ENCODE measurements at regions not wholly inside any gene's neighbourhood (a gene's known extent, or its start where the extent isn't known, plus 50 kb on each side); places are given as distances from the start of the nearest gene placed in this dataset.
"Not testable (repeated sequence)": the region's sequence is repeated elsewhere in the genome, so short reads cannot be mapped to it uniquely, and the experiment has no call there.

DNA sequence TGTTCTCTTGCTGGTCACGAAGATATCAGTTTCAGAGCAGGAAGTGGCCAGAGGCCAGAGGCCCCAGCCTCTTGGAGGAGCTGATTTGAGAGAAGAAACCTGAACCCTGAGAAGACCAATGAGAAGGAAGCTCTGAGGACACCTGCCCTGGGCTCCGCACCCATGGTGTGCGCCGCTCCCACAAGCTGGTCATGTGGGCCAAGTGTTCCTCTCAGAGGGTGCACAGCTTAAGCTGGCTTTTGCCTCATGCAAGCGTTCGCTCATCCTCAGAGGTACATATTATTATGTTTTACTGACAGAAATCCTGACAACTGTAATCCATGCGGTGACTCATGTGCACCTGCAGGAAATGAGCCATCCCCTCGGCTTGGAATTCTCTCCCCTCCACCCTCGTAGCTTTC lies 316.1 kb upstream of the MYT1L start:
- DNase-seq: no peak

DNA sequence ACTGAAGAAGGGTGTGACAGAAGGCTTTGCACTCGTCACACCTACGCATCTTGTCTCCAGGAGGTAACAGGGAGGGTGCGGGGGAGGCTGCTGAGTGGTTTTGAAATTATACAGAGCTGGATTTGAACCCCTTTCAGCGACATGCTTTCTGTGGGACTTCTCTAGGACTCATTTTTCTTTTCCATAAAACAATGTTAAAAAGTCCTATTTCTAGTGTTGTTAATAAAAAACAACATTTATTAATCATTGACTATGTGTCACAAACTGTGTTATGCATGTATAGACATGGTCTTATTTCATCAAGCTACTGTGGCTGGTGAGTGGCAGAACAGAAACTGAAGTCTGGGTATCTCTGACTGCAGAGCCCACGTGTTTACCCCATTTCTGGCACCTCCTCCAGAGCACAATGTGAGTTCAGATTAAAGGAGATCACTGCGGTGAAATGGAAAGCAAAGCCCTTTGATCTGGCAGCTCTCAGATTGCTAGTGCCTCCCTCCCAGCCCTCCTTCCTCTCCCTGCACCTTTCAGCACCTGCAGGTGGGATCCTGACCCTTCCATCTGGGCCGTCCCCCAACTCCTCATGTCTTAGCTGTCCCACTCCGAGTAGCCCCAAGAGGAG lies 315.5 kb upstream of the MYT1L start:
- DNase-seq: no peak

DNA sequence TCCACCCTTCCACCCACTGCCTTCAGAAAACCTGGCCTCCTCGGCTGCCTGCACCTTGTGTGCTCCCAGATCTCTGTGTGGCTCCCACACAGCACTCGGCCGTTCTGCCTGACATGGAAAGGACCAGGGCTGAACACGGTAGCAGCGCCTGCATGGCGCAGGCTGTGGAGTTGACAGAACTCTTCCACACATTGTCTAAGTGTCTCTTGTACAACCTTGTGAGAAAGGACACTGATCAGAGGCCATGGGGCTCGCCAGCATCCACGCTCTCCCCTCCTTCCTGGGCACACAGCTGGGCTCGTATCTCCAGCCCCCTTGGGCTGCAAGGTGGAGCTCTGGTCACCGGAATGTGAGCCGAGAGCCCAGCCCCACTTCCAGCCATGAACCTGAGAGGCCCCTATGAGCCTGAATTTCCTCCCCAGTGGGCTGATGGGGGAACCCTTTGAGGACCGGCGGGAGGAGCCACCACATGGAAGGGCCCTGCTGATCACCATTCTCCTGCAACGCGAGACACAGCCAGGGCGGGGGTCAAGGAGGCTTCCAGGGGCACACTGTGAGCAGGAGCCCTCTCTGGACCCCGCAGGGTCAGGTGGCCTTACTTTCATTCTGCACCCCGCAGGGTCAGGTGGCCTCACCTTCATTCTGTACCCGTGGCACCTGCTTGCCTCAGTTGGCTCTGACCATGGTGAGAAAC lies 314.2 kb upstream of the MYT1L start:
- no peak for DNase-seq

DNA sequence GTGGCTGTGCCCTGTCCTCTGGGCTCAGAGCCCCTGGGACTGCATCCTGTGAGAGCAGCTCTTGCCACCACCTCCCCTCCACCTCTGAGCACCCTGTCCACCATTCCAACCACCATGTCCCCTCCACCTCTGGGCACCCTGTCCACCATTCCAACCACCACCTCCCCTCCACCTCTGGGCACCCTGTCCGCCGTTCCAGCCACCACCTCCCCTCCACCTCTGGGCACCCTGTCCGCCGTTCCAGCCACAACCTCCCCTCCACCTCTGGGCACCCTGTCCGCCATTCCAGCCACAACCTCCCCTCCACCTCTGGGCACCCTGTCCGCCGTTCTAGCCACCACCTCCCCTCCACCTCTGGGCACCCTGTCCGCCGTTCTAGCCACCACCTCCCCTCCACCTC lies 313.7 kb upstream of the MYT1L start:
- not testable (repeated sequence) for DNase-seq

DNA sequence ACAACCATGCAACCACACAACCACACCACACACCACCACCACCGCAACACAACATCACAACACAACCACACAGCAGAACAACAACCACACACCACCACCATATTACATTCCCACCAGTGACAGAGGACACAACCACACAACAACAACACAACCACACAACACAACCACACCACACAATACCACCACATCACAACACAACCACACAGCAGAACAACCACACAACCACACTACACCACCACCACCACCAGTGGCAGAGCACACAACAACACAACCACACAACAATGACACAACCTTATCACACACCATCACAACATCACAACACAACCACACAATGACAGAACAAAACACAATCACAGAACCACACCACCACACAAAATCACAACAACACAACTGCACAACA lies 313.0 kb upstream of the MYT1L start:
- DNase-seq: no peak

DNA sequence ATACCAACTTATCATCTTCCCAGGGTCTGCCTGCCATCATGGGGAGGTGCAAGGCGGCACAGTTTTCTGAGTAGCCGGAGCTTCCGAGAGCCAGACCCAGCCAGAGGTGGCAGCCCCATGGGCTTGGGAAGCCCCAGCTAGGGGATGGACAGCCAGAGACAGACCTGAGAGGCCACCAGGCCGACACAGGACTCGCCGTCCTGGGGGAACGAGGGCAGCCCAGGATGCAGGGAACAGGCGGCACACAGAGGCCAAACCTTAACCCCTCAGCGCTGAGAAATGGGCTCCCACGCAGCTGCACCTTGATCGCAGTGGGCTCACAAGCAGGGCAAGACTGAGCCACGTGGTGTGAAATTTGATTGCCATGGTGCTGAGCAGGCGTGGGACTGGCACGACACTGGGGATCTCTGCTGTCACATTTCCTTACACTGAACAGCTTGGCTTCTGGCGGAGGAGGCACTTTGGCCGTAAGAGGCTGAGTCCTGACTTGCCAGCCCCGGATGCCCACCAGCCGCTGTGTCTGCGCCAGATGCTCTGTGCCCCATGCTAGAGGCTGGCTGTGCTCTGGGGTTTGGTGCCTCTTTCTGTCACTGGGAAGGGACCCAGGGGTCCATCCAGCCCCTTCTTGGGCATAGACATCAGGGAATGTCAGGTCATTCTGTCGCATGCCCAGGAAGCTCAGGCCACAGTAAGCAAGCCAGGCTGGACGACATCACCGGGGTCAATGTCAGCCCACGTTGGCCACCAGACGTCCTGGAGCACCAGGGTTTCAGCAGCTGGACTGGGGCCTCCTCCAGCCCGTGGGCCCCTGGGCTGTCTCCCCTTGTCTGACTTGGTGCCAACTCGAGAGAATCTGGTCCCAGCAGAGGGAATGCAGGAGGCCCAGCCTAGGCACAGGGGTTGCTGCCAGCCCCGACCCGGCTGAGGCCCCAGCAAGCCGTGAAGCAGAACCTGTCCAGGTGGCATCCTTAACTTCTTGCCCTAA lies 312.1 kb upstream of the MYT1L start:
- DNase-seq: no peak

DNA sequence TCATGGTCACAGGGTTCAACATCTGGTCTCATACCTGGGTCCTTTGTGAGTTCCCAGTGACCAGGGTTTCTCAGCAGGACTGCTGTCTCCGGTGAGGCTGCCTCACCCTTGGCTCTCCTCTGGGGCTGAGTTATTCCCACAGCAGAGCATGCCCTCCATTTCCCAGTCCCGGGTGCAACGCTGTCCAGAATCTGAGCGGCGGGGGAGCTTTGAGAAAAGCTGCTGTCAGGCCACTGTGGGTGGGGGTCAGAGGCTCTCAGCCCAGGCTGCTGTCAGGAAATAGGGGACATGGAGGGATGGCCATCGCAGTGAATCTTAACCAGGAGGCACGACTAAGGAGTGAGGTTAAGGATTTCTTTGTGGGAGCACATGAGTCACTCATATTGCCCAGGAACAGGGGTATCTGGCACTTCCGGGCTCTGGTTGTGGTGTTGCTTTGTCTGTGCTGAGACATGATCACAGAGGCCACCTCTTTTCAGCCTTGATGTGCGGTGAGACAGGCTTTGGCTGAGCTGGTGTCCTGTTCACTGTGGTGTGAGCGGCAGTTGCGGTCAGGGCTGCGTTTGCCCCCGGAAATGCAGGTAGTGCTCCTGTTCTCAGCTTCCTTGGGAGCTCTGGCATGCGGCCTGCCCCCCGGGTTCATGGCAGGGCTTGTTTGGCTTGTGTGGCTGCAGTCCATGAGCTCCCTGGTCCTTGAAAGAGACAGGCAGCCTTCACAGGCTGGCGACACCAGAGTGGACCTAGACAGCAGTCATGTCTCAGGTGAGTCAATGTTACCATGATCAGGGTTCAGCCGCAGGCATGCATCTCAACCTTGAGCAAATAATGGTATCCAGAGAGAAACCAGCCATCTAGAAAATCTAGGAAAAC lies 310.7 kb upstream of the MYT1L start:
- no peak for DNase-seq

DNA sequence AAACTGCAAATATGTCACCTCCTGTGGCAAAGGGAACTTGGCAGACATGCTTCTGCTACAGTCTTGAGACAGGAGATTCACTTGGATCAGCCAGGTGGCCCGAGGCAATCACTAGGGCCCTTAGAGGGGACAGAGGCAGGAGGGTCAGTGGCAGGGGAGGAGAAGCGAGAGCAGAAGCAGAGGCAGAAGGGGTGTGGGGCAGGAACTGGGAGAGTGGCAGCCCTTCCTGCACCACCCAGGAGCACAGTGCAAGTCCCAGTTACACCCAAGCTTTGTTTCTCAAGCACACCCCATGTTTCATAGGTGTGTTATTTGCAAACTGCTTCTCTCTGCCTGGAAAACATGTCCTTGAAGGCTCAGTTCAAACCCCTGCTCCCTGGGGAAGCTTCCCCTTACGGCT lies 309.7 kb upstream of the MYT1L start:
- DNase-seq: no peak

DNA sequence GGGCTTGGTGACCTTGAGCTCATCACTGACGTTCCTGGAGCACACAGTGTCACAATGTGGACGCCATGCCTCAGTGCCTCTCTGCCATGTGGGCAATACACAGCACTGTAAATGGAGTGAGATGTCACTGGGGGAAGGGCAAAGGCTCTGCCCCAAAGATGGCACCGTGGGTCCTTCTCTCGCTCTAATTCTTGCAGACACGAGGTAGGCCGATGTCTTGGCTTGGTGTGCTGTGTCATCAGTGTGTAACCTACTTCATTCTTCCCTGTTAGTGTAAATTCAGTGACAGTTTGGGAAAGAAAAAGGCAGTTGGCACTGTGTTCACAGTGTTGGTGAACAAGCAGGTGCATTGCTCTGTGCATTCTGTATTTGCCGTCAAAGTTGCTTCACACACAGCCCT lies 309.3 kb upstream of the MYT1L start:
- no peak for DNase-seq

DNA sequence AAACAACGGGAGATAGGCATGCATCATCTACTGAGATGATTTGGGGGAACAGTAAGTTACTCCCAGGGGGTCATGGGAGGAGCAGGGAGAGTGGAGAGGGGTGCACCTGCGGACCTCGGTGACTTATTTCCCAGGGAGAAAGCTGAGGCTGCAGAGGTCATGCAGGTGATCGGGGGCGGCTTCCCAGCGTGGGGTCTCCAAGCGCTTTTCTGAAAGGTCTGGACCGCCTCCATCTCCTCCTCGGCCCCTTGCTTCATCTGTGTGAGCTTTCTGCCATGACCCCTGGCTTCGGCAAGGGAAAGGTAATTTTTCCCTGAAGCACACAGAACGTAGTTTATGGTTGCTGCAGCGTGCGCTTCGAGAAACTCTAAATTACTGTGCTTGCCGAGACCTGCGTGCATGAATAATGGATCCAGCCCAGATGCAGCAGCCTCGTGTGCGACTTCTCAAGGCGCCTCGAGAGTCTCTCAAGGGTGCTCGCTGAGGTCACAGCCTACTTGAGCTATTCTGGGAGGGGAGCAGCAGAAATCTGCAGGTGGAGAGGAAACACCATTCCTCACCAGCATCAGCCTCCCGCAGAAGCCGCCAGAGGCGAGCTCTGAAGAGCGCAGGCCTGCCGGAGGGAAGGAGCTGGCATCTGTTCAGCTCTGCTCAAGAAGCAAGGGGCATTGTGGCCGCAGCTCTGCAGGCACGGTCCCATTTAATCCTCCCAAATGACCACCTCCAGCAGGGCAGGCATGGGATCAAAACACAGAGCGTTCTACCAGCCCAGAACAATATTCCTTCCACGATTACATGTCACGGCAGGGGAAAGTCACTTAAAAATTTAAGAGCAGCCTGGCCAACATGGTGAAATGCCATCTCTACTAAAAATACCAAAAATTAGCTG lies 308.4 kb upstream of the MYT1L start:
- no peak for DNase-seq

DNA sequence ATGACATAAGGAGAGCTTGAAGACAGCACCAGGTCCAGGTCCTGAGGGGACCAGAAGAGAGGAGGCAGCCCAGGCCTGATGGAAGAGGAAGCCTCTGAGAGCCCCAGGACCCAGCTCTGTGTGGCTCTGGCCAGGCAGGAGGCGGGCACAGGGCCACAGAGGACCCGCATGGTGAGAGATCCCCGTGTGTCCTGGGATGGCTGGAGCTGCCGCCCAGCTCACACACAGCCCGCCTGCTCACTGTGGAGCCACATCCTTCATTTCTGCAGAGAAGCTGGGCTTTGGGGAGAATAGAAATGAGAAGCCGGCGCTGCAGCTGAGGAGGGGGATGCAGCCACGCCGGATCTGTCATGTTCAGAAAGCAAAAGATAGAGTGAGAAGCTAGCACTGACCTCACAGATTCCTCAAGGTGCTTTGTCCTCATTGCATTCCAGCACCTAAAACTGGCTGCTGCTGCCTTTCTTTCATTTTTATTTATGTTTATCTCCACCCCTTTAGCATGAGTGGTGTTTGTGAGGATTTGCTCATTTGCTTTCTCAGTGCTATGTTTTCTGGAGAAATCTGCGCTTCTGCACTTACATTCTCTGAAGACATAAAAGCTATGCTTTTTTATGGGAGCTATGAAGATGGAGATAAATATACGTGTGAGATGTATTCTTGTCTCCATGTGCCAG lies 307.6 kb upstream of the MYT1L start:
- no peak for DNase-seq

DNA sequence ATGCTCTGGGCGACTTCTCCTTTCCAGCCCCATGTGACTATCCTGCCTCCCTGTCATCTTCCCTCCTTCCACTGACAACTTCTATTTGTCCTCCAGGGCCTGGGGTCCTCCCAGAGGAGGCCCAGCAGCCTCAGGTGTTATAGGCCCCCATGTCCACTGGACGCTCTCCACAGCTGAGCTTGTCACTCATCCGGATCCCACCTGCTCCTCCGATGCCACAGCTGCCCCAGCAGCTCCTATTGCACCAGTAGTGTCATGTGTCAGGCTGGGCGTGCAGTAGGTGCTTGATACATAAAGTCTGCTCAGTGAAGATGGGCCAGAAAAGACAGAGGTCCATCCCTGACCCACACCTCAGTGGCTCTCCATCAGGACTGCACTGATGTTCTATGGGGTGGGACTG lies 305.7 kb upstream of the MYT1L start:
- DNase-seq: no peak

DNA sequence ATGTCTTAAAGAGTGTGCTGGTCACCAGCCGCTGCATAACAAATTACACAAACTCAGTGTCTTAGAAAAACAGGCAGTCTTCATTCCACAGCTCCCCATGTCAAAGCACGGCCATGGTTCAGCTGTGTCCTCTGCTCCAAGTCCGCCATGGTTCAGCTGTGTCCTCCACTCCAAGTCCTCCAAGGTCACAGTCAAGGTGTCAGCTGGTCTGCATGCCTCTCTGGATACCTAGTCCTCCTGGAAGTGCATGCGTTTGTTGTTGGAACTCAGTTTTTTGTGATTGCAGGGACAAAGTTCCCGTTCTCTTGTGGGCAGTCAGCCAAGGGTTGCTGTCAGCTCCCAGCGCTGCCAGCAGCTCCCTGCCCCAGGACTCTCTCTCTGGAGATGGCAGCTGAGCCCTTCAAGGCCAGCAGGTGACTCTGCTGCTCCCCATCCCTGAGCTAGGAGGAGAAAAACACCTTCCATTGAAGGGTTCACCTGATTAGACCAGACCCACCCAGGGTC lies 304.0 kb upstream of the MYT1L start:
- no peak for DNase-seq

DNA sequence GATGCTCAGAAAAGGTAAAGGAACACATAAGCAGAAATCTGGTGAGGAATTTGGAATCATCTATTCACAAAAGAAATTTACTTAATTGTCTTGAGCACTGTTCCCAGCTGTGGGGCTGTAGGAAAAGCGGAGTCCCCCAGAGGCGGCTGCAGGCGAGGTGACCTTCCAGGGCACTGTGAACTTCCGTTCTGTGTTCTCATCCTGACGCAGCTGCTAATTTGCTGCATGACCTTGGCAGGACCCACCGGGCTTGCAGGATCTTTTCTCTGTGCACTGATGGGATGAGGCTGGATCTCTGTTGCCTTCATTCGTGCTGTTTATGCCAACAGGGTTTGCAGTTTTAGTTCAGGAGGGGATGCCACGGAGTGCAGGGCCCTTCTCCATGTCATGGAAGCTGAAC lies 301.9 kb upstream of the MYT1L start:
- DNase-seq: no peak

DNA sequence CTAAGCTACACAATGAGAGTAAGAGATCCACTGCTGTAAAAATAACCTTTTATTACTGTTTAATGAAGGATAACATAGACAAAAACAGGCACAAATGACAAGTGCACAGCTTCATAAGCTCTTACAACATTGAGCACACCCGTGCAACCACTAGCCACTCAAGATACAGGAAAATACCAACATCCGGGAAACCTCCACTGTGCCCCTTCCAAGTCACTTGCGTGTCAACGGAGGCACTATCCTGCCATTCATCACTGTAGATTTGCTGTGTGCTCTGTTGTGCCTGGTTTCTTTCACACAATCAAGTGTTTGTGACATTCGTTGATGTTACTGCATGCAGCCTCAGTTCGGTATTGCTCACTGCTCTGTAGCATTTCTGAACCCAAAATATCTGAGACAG lies 292.9 kb upstream of the MYT1L start:
- no peak for DNase-seq

DNA sequence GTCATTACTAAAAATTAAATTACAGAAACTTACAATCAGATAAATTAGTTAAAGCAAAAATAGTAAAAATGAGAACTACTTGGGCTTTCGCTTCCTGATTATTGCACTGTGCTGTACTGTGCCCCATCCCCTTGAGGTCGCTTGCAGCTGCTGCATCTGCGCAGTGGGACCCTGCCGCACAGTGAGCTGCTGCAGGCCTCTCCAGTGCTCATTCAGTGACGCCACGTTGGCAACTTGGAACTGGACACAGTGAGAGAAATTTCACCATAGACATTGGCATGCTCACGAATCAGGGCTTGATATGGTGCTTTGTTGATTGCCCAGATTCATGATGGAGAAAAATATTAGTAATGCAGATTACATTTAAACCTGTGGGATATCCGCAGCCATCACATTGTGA lies 290.8 kb upstream of the MYT1L start:
- no peak for DNase-seq

DNA sequence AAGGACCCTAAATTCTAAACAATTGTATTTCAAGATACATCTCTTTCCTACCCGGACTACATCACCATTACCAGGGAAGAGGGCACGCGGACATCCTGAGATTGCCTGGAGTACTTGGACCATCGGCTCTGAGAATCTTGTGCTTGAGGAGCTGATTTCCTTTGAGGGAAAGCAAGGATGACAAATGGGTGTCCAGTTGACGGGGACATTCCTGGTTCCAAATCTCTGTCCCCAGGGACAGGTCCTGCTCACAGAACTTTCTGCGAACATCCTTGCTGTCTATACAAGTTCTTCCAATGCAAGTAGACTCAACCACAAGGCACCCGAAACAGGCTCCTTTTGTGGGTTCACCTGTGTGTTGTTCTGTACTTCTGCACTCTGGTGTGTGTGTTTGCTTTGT lies 289.5 kb upstream of the MYT1L start:
- DNase-seq: no peak

DNA sequence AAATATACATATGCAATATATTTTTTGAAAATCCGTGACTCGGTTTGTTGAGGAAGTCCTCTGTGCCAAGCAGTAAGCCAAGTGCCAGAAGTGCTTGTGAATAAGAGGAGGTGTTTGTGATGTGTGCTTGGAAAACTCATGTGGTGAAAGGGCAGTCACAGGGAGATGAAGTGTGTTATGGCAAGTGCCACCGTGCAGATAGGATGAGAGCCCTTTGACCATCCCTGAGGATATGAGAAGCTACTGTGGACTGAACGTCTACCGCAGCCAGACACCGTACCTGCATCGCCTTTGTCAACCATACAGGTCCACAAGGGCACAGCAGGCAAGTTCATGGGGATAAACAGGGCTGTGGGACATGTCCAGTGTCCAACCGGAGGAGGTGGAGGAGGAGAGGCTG lies 288.9 kb upstream of the MYT1L start:
- DNase-seq: no peak

DNA sequence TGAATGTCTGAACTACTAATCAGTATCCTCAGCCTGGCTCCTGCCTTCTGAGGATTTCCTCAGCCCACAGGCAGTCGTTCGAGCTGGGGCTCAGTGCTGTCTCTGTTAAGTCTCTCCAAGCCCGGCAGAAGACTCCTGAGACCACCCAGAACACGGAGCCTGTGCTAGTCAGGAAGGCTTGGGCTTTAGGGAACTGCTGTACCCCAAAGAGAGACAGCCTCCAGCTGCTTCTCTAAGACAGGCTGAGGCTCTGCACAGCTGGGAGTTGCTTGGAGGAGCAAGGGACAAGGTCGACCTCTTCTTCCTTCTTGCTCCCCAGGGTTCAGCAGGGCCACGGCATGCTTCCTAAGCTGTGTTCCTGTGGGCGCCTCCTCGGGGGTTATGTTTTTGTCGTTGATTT lies 283.4 kb upstream of the MYT1L start:
- no peak for DNase-seq

DNA sequence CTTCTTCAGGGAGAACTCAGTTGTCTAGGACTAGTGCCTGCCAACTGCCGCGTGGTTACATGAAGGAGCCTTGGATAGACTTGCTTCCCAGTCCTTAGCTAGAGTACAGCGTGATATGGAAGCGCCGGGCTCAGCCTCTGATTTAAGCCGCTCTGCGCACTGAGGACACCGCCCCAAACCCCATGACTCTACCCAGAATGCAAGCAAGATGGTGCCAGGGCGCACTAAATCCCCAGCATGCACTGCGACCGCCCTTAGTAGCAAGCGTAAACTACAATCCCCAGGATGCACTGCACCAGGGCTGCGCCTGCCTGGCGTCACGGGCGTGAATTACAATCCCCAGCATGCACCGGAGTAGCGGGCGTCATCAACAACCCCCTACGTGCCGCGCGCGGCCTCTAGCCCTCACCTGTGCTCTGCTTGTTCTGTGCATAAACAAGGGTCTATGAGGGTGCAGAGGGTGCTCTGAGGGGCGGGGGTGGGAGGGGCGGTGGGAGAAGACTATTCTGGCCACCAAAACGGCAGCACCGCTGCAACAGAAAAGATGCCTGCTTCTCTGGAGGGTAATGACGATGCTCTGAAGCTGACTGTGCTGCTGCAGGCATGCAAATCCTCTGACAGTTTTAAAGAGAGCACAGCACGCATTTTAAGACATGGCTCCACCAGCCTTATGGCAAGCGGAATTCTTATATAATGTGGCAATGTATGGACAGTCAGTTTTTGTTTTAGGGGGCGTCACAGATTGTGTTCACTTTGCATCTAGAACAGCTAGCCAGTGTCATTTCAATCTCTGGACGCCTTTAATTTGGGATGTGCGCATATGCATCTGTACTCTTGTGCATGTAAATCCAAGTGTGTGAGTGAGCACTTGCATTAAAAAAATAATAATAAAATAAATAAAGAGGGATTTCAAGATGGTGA lies 282.5 kb upstream of the MYT1L start:
- peak; percentile 86 for DNase-seq

Measured in fibroblast of skin of right biceps (primary cell).